ENCODE measurements at regions not wholly inside any gene's neighbourhood (a gene's known extent, or its start where the extent isn't known, plus 50 kb on each side); places are given as distances from the start of the nearest gene placed in this dataset.

DNA sequence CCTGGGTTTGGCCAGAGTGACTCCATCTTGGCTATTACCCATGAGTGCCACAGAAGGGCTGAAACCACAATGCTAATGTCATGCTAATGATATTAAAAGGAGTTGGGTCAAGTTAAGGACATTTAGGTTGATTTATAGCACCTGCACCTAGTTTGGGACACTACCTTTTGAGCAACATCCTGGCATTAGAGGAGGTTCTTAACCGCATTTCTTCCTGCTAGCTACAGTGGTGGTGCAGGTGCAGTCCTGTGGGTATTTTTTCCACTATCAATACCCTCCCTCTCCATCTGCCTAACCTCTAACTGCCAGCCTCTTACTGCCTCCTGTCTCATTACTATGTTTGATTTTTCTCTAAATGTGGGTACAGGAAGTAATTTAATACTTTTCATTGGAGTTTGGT lies 1276.1 kb downstream of the FSTL5 start:
- DNase-seq, result no peak

DNA sequence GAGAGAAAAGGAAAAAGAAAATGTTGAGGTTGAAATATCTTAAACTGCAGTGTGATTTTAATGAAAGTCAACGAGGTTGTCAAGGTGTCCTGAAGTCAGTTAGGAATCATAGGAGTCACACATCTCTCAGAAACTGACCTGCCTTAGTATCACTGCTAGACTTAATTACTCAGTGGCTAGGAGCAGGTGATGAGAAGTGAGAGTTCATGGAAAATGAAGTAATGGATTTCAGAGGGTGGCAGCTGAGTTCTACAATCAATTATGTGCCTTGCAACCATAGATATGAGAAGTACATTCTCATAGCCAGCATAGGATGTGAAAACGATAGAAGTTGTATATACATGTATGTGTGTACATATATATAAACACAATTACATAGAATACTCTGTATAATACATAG lies 1269.7 kb downstream of the FSTL5 start:
- DNase-seq, result no peak

DNA sequence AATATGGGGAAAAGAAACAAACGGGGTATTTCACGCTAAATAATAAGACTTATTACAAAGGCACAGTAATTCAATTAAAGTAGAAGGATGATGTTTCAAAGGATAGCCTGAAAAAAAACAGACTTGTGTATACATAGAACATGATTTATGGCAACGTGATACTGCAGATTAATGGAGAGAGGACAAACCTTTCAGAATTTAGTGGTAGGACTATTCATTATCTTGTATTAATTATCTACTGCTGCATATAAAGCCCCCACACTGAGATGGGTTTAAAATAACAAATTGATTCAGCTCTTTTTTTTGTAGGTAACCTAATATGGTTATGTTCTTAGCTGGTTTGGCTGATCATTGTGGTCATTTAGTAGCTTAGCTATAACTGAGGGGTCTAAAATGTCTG lies 1269.0 kb downstream of the FSTL5 start:
- no peak for DNase-seq

DNA sequence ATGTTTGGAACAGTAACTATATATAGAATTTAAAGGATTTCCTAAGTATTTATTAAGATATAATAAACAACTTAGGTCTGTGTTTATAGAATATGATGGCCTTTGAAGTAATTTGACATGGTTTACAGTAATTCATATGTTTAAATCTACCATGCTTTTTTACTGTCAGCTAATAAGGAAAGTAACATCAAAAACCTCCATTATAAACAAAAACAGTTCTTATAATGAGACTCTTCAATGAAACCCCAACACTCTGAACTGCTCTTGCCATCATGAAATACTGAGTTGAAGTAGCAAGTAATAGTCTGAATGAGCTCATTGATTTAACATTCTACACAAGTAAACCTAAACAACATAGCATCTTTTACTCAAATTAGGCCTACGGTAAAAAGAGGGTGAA lies 1236.5 kb downstream of the FSTL5 start:
- DNase-seq, result no peak

DNA sequence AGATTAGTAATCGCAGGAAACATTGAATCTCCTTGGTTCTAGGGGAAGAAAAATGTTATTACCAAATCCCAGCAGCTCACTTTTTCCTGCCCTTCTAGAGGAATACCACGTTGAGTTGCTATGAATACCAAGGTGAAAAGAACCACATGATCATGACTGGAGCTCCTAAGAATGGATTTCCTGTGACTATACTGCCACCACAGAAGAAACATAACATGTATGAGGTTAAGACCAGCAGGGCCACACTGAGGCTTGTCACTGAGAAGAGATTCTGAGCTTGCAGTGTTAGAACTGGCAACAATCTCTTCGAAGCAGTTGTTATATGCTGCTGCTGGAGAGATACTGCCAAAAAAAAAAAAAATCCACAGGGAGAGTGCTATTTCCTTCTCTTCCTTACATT lies 1235.3 kb downstream of the FSTL5 start:
- DNase-seq, result no peak

DNA sequence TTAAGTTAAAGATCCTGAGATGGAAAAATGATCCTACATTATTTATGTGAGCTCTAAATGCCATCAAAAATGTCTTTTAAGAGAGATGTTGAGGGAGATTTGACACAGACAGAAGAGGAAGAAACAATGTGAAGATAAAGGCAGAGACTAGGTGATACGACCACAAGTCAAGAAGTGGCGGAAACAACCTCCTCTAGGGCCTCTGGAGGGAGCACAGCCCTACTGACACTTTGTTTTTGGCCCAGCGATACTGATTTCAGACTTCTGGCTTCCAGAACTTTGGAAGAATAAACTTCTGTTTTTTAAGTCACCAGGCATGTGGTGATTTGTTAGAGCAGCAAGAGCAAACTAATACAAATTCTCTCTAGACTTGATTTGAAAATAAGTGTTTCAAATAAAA lies 1216.1 kb downstream of the FSTL5 start:
- DNase-seq, result no peak

DNA sequence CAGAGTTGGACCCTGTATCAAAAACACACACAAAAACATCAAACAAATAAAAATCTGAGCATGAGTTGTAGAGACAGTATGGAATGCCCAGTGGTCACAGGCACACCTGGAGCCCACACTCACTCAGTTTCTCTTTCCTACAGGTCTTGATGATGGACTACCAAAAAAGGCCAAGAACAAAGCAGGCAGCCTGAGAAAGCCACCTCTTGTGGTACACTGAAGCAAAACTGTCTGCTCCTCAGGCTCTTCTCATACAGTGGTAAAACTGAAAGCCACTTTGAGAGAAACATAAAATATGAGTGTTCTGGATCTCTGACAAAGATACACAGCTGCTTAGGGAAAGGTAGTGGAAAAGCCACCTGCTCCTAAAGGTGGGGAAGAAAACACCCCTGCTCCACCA lies 1206.9 kb downstream of the FSTL5 start:
- DNase-seq, result no peak

DNA sequence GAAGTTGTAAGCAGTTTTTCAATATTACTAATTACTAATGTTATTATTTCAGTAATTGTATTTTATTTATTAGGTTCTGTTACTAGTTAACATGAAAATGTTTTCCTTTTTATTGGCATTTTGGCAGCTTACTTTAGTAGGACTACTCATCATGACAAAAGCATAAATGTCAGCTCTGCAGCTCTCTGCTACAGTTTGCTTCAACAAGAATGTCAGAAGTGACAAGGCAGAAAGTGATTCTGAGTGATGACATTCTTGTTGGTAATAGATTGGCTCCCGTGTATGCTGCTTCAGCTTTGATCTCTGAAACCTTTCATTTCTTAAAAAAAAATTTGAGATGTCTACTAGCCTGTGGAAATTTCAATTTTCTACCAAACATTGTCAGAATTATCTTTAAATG lies 1193.9 kb downstream of the FSTL5 start:
- no peak for DNase-seq

DNA sequence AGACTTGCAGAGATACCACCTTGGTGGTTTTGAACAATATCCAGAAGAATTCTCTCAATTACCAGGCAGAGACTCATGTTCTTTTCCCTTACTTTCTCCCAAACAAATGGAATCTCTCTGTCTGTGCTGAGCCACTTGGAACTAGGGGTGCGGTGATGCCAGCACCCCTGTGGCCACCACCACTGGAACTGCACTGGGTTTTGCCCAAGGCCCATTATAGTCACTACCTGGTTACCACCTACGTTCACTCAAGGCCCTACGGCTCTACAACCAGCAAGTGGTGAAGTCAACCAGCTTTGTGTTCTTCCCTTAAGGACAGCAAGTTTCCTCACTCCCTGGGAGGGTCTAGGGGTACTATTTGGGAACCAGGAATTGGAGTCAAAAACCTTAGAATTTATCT lies 1183.7 kb downstream of the FSTL5 start:
- DNase-seq, result no peak

DNA sequence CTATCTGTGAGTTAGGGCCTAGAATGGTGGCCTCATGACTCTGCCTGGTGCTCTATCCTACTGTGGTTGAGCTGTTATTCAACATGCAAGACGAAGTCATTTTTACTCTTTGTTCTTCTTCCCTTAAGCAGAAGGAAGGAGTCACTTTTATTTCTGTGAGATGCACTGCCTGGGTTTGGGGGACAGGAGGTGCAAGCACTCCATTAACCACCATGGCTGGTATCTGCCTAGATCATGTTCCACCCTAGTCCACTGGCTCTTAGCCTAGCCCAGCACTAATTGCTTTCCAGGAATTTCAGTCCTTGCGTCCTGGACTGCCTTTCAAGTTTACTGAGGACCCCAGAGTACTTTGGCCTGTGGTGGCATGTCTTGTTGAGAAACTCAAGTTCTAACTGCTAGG lies 1182.7 kb downstream of the FSTL5 start:
- no peak for DNase-seq

DNA sequence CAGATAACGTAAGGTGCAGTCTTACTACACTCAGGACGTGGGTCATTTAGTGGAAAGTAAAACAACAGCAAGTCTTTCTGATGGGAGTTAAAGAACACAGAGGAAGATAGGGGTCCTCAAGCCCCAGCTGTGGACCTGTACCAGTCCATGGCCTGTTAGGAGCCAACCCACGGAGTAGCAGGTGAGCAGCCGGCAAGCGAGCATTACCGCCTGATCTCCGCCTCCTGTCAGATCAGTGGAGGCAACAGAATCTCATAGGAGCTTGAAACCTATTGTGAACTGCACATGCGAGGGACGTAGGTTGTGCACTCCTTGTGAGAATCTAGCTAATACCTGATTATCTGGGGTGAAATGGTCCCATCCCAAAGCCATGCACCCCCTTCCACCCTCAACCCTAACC lies 1180.8 kb downstream of the FSTL5 start:
- DNase-seq, result no peak

DNA sequence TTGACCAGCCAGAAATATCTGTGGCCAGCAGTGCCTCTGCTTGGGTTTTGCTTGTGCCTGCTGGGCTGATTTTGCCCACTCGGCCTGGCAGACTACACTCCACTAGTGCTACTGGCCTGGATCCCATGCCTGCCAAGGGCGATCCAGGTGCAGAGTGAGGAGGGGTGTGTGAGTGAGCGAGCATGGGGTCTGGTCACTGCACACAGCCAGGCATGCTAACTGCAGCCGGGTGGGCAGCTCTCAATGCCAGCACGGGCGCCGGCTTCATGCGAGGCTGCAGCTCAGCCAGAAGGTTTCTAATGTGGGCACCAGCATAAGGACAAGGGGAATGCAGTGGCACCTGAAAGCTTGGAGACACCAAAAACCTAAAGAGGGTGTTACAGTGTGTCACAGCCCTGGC lies 1161.4 kb downstream of the FSTL5 start:
- no peak for DNase-seq

DNA sequence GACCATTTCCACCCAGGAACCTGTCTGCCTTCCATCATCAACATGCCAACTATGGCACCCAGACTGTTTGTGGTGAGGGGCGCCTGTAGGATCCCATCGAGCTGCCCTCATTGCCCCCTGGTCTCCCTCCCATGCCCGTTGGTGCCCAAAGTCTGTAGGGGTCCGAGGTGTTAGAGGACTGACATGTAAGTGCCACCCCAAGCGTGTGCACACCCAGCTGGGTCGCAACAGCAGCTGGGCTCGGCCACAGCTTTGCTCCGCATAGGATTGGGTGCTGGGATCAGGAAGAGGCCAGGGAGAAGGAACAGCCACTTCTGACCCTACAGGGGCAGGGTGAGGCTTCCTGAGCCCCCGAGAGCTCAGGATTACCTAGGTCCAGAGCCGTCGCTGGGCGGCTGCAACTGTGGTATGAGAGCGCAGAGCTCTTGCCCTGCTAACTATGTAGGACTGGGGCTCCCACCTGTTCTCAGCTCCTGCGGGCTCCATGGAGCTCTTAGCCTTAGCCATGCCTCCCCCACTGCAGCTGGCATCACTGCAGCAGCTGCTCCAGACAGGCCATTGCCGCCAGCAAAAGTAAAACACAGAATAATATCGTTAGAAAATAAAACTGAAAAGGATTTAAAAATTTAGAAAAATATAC lies 1160.3 kb downstream of the FSTL5 start:
- peak; percentile 4 for DNase-seq

DNA sequence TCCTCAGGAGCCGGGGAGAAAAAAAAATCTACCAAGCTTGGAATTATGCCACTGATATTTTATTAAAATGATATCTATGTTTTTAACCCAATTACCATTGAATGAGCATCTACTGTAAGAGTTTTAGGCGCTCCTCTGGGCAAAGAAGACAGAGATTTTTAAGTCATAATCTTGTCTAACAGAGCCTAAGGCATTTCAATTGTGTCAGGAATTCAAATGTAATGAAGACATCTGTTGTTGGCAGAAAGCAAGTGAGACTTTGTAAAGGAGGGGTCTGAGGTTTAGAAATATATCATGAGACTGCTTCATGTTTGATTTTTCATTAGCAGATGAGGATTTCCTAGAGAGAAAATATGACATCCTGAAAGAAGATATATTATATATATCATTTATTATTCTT lies 1158.1 kb downstream of the FSTL5 start:
- DNase-seq, result no peak

DNA sequence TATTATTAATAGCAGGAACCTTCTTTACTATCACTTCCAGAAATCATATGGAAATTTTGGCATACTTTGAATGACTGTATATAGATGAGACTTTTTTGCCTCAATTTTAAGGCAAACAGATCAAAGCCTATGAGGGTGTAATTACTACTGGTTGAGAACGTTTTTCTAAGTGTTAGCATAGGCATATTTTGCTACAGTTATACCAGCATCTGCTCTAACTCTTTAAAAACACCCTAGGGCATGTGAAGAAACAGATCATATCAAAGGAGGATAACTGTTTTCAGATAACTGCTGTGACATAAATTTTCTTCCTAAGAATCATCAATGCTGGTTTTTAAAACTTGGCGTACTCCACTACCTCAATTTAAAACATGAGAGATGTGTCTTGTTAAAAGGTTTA lies 1155.3 kb downstream of the FSTL5 start:
- no peak for DNase-seq

DNA sequence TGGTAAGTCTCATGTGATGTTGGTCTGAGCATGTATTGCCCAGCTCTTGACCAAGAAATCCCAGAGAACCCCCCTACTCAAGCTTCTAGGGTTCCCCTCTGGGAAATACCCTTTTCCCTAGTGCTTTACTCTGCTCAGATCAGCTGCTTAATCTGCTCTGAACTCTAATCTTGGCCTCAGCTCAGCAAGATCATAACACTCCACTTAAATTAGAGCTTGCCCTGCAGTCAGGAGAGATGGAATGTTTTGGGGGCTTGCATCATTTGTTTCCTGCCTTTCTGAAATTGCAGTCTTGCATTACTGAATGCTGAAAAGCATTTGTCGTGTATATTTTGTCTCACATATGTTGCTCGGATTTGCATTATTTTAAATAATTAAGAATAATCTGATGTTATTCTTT lies 1153.6 kb downstream of the FSTL5 start:
- no peak for DNase-seq

All from NCI-H1105 (cell line).